ENCODE measurements at regions not wholly inside any gene's neighbourhood (a gene's known extent, or its start where the extent isn't known, plus 50 kb on each side); places are given as distances from the start of the nearest gene placed in this dataset.

- no peak for TF ChIP-seq ZNF532 (CRISPR knock-in tag; IDR thresholded peaks at IDR 0.05; ENCODE audit: borderline replicate concordance)
- no peak for TF ChIP-seq NFE2L1 (CRISPR knock-in tag; IDR thresholded peaks at IDR 0.05)
- TF ChIP-seq JUN (CRISPR knock-in tag; IDR thresholded peaks at IDR 0.05) = no peak
- no peak for TF ChIP-seq TP53 (CRISPR knock-in tag; IDR thresholded peaks at IDR 0.05)
- no peak for TF ChIP-seq TCF7 (CRISPR knock-in tag; IDR thresholded peaks at IDR 0.05; ENCODE audit: low read depth)
- TF ChIP-seq ATF6 (CRISPR knock-in tag; IDR thresholded peaks at IDR 0.05) = no peak
- TF ChIP-seq ZNF263 (CRISPR knock-in tag; IDR thresholded peaks at IDR 0.05; ENCODE audit: low read depth) = no peak
Observed at GRCh38 chr4:11301075-11301660, 127.5 kb downstream of the HS3ST1 start (continued).

GRCh38 chr4:11299836-11300235 lies 128.9 kb downstream of the HS3ST1 start:
- ATAC-seq (no peak), DNase-seq (ENCODE audit: low spot score) (no peak)
- POLR2A ChIA-PET = no interaction called here

GRCh38 chr4:11299016-11299415 lies 129.7 kb downstream of the HS3ST1 start:
- Mint-ChIP-seq H3K27me3 (ENCODE audit: low read depth) (peaks cover 2% of the 10 kb centered on the region; the same call in 1 of the 2 replicates), H3K4me1 (0 out of 2 replicates have a peak, but pooled peaks cover 5% of the 10 kb centered on the region), H3K36me3 (peaks cover 58% of the 10 kb centered on the region), H3K4me3 (no peak overlapping the region), H3K27ac (no peak overlapping the region), H3K9me3 (peaks cover 75% of the 10 kb centered on the region)
- ChIA-PET CTCF (no interaction called here), POLR2A (no interaction called here)
- ATAC-seq = no peak
- DNase-seq (ENCODE audit: low spot score) = no peak
- TF ChIP-seq NFE2L1 (CRISPR knock-in tag; IDR thresholded peaks at IDR 0.05) = no peak
- TF ChIP-seq ESRRA (CRISPR knock-in tag; IDR thresholded peaks at IDR 0.05; ENCODE audit: borderline replicate concordance) = no peak
- TF ChIP-seq JUN (CRISPR knock-in tag; IDR thresholded peaks at IDR 0.05) = no peak
- TF ChIP-seq ZNF425 (CRISPR knock-in tag; conservative IDR thresholded peaks at IDR 0.05) = no peak
- TF ChIP-seq JAZF1 (CRISPR knock-in tag; IDR thresholded peaks at IDR 0.05) = no peak
- no peak for TF ChIP-seq FOXJ3 (CRISPR knock-in tag; IDR thresholded peaks at IDR 0.05; ENCODE audit: borderline replicate concordance)
- no peak for TF ChIP-seq GABPB1 (CRISPR knock-in tag; IDR thresholded peaks at IDR 0.05)
- no peak for TF ChIP-seq TP53 (CRISPR knock-in tag; IDR thresholded peaks at IDR 0.05)
- TF ChIP-seq SMAD4 (CRISPR knock-in tag; IDR thresholded peaks at IDR 0.05) = no peak
- no peak for TF ChIP-seq PRDM15 (CRISPR knock-in tag; IDR thresholded peaks at IDR 0.05)

More at GRCh38 chr4:11299836-11300235, 128.9 kb downstream of the HS3ST1 start:
- no peak for TF ChIP-seq JUN (CRISPR knock-in tag; IDR thresholded peaks at IDR 0.05)
- TF ChIP-seq ZNF396 (CRISPR knock-in tag; IDR thresholded peaks at IDR 0.05; ENCODE audit: borderline replicate concordance) = no peak
- TF ChIP-seq ZNF138 (CRISPR knock-in tag; conservative IDR thresholded peaks at IDR 0.05) = no peak
- no peak for TF ChIP-seq CBFB (CRISPR knock-in tag; IDR thresholded peaks at IDR 0.05; ENCODE audit: low read depth)
- TF ChIP-seq GTF2I (CRISPR knock-in tag; conservative IDR thresholded peaks at IDR 0.05) = no peak
- TF ChIP-seq SMAD4 (CRISPR knock-in tag; IDR thresholded peaks at IDR 0.05) = no peak
- TF ChIP-seq ATF3 (CRISPR knock-in tag; conservative IDR thresholded peaks at IDR 0.05) = no peak
- TF ChIP-seq RELA (CRISPR knock-in tag; IDR thresholded peaks at IDR 0.05; ENCODE audit: borderline replicate concordance) = no peak
- TF ChIP-seq IRF1 (CRISPR knock-in tag; IDR thresholded peaks at IDR 0.05) = no peak
- TF ChIP-seq KAT7 (CRISPR knock-in tag; IDR thresholded peaks at IDR 0.05; ENCODE audit: borderline replicate concordance) = no peak
- no peak for TF ChIP-seq NFYB (CRISPR knock-in tag; conservative IDR thresholded peaks at IDR 0.05; ENCODE audit: low read depth)
- no peak for TF ChIP-seq HMGA2 (CRISPR knock-in tag; IDR thresholded peaks at IDR 0.05)
- CTCF ChIA-PET = no interaction called here
- Mint-ChIP-seq H3K9me3 (peaks cover 75% of the 10 kb centered on the region), H3K36me3 (peaks cover 60% of the 10 kb centered on the region), H3K27me3 (ENCODE audit: low read depth) (no peaks in the 10 kb centered on the region; the same call in 1 of the 2 replicates), H3K4me3 (no peak overlapping the region), H3K4me1 (0 out of 2 replicates have a peak, but pooled peaks cover 5% of the 10 kb centered on the region), H3K27ac (no peak overlapping the region)
